ENCODE measurements at regions not wholly inside any gene's neighbourhood (a gene's known extent, or its start where the extent isn't known, plus 50 kb on each side); places are given as distances from the start of the nearest gene placed in this dataset.

DNA sequence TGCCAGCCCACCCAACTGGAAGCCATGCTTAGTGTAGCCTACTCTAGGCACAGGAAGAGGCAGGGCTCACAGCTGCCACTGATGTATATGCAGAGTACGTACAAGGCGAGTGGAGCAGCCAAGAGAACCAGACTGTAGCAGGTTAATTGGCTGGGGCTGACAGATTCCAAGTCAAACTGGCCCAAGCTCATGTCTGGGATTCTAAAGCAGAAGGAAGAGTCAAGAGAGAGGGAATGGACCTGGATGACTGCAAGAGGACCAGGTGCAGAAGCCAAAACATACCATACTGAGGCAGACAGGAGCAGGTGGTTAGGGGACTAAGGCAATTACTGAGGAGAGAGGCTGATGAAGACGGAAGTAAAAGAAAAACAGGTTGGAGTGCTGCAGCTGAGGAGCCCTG is 51.3 kb upstream of the LRRN2 start:
- no peak for DNase-seq (ENCODE audit: insufficient read length, low spot score)
- FAIRE-seq, result no peak
- no peak for TF ChIP-seq POLR2A (IDR thresholded peaks at IDR 0.05; ENCODE audit: low read depth, low read length)

GRCh38 chr1:204738506-204738905 is 53.0 kb upstream of the LRRN2 start:
- FAIRE-seq (no peak), DNase-seq (ENCODE audit: insufficient read length, low spot score) (no peak)
- no peak for TF ChIP-seq POLR2A (IDR thresholded peaks at IDR 0.05; ENCODE audit: low read depth, low read length)

DNA sequence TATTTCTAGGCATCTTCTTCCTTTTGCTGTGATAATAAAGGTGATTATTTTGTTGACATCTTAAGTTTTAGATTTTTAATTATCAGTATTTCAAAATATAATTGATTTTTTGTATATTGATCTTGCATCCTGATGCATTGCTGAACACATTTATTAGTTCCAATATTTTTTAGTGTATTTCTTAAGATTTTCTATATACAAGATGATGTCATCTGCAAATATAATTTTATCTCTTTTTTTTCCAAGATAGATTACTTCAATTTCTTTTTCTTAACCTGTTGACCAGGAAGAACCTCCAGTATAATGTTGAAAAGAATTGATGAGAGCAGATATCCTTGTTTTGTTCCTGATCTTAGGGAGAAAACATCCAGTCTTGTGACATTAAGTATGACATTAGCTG is 54.8 kb upstream of the LRRN2 start:
- FAIRE-seq, result no peak
- no peak for TF ChIP-seq POLR2A (IDR thresholded peaks at IDR 0.05; ENCODE audit: low read depth, low read length)

DNA sequence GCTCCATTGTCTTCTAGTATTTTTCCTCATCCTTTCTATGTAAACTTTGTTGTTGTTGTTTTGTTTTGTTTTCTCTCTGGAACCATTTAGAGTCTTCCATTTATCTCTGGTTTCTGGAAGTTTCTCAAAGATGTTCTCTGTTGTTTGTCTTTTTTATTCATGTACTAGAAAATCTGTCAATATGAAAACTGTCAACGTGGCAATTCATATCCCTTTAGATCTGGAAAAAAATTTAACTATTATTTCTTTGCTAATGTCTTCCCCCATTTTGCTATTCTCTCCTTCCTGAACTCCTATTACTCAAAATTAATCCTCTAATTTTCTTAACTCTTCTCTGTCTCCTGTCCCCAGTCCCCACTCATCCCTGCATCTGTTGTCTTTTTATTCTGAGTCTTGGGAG is 55.9 kb upstream of the LRRN2 start:
- no peak for DNase-seq (ENCODE audit: insufficient read length, low spot score)
- no peak for TF ChIP-seq POLR2A (IDR thresholded peaks at IDR 0.05; ENCODE audit: low read depth, low read length)
- FAIRE-seq, result no peak

More for the DNA sequence above, 54.8 kb upstream of the LRRN2 start:
- no peak for DNase-seq (ENCODE audit: insufficient read length, low spot score)

- no peak for TF ChIP-seq POLR2A (IDR thresholded peaks at IDR 0.05; ENCODE audit: low read depth, low read length)
- DNase-seq (ENCODE audit: insufficient read length, low spot score) (no peak), FAIRE-seq (no peak)
These were observed 57.2 kb upstream of the LRRN2 start for GRCh38 chr1:204742676-204743251.

GRCh38 chr1:204744107-204744779 is 58.7 kb upstream of the LRRN2 start:
- TF ChIP-seq POLR2A (IDR thresholded peaks at IDR 0.05; ENCODE audit: low read depth, low read length), result no peak
- no peak for DNase-seq (ENCODE audit: insufficient read length, low spot score)
- no peak for FAIRE-seq

- DNase-seq (ENCODE audit: insufficient read length, low spot score) (peak; percentile 24), FAIRE-seq (no peak)
- TF ChIP-seq POLR2A (IDR thresholded peaks at IDR 0.05; ENCODE audit: low read depth, low read length), result no peak
These were observed 61.4 kb upstream of the LRRN2 start for GRCh38 chr1:204746838-204747442.

DNA sequence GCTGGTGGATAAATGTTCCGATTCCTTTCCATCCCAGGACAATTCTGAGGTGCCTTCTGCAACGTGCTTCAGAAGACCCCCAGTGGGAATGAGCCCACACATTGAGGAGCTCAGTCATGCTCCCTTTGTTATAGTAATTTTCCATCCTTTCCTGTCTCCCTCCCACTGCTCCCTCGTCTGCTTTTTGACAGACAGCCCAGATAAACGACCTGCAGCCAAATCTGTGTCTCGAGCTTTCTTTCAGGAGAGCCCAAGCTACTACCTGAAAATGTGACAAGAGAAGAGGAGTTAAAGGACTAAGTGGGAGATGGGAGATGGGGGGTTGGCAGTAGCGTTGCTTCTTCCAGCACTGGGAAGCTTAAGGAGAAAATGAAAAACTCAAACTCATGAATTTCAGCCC is 65.9 kb upstream of the LRRN2 start:
- FAIRE-seq (no peak), DNase-seq (ENCODE audit: insufficient read length, low spot score) (no peak)
- no peak for TF ChIP-seq POLR2A (IDR thresholded peaks at IDR 0.05; ENCODE audit: low read depth, low read length)

DNA sequence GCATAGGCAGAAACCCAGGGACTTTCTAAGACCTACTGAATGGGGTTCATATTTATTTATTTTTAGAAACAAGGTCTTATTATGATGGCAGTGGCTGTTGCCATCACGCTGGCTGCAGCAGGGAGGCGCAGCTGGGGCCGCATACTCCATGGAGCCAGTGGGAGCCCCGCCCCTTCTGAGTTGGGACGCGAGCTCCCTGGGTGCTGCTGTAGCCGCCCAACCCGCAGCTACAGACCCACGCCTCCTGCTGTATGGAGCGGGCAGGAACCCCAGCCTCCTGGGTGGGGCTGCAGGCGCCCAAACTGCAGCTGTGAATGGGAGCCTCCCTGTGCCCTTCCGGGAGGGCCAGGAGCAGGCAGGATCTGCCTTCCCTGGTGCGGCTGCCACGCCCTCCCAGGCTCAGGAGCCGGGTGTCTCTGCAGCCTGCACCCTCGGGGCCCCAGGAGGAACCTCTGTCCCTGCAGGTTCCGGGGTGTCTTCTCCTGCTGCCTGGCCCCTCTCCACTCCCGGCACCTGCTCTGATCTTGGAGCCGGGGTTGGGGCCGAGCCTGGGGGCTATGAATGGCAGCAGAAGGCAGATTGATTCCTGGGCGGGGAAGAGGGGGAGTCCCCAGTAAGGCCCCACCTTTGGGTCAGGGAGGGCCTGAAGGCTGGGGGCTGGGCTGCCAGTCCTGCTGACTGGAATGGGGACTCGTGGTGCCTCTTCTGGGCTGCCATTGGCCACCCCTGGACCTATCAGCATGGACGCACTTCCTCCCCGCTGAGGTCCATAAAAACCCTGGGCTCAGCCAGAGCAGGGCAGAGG is 66.5 kb upstream of the LRRN2 start:
- no peak for FAIRE-seq
- DNase-seq (ENCODE audit: insufficient read length, low spot score), result peak; percentile 45
- no peak for TF ChIP-seq POLR2A (IDR thresholded peaks at IDR 0.05; ENCODE audit: low read depth, low read length)

GRCh38 chr1:204752688-204753040 is 67.1 kb upstream of the LRRN2 start:
- FAIRE-seq, result no peak
- DNase-seq (ENCODE audit: insufficient read length, low spot score), result no peak
- TF ChIP-seq POLR2A (IDR thresholded peaks at IDR 0.05; ENCODE audit: low read depth, low read length), result no peak

- no peak for FAIRE-seq
- no peak for TF ChIP-seq POLR2A (IDR thresholded peaks at IDR 0.05; ENCODE audit: low read depth, low read length)
These were observed 69.3 kb upstream of the LRRN2 start for GRCh38 chr1:204754821-204755220.

GRCh38 chr1:204756349-204756748 is 70.8 kb upstream of the LRRN2 start:
- no peak for DNase-seq (ENCODE audit: insufficient read length, low spot score)
- no peak for TF ChIP-seq POLR2A (IDR thresholded peaks at IDR 0.05; ENCODE audit: low read depth, low read length)
- no peak for FAIRE-seq

More at GRCh38 chr1:204754821-204755220, 69.3 kb upstream of the LRRN2 start:
- no peak for DNase-seq (ENCODE audit: insufficient read length, low spot score)

DNA sequence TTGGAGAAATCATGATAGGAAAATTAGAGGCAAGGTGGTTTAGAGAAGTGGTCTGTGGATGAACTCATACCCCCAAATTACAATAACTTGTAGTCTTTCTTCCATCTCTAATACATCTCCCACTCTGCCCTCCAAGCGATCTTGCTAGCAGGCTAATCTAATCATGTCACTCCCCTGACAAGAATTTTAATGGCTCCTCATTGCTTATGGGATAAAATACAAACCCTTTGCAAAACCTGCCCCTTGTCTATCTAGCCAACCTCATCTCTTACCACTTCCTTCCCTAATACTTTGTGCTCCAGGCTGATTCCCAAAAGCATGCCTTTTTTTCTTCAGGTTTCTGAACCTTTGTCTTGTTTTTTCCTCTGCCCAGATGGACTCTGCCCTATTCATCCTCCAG is 71.3 kb upstream of the LRRN2 start:
- TF ChIP-seq POLR2A (IDR thresholded peaks at IDR 0.05; ENCODE audit: low read depth, low read length), result no peak
- FAIRE-seq (no peak), DNase-seq (ENCODE audit: insufficient read length, low spot score) (no peak)

DNA sequence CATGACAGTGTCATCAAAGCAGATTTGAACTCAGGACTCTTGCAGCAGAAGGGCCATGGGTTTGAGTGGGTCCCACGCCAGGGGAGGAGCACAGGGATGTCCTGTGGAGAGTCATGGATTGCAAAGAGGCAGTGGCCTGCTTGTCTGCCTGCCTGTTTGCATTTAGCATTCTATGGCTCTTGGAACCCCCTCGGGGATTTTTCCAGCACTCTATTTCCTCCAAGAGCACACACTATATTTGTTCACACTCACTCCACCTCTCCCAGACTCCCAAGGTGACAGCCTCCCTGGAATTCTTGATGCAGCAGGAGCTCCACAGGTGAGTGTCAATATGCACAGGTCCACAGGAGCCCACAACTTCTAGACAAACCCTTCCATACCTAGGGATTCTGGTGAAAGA is 73.1 kb upstream of the LRRN2 start:
- TF ChIP-seq POLR2A (IDR thresholded peaks at IDR 0.05; ENCODE audit: low read depth, low read length), result no peak
- FAIRE-seq (no peak), DNase-seq (ENCODE audit: insufficient read length, low spot score) (no peak)

All from H54 (cell line).